Tibial artery (tissue), 4 donors: ENCODE measurements at regions not wholly inside any gene's neighbourhood (a gene's known extent, or its start where the extent isn't known, plus 50 kb on each side); places are given as distances from the start of the nearest gene placed in this dataset.

Experiments used
- DNase-seq, 2 donors: peaks; one replicate each; pipeline ENCODE4 v3.0.0-alpha.2; 2019
- H3K27ac ChIP-seq, 2 donors: fragments of 200-600 bp; sonication (generic) in 1 of 2; 1 replicate in 1 of 2; 2 replicates in 1 of 2; pipeline ENCODE4 v1.5.1; 2018 to 2019; ENCODE audit warnings: mild to moderate bottlenecking in 1 of 2
- H3K27me3 ChIP-seq, 2 donors: fragments of 200-600 bp; sonication (generic) in 1 of 2; one replicate each; pipeline versions ENCODE4 v1.5.1 to v1.6.0; 2016 to 2019
- H3K36me3 ChIP-seq, 3 donors: fragments of 200-600 bp; sonication (generic) in 2 of 3; one replicate each; pipeline ENCODE4 v1.5.1; 2016 to 2019; ENCODE audit warnings: mild to moderate bottlenecking in 2 of 3
- H3K4me1 ChIP-seq, 4 donors: fragments of 200-600 bp; sonication (generic) in 2 of 4; 1 replicate in 3 of 4; 2 replicates in 1 of 4; pipeline ENCODE4 v1.5.1; 2016 to 2019
- H3K4me3 ChIP-seq, 2 donors: fragments of 200-600 bp; sonication (generic) in 1 of 2; 1 replicate in 1 of 2; 2 replicates in 1 of 2; pipeline ENCODE4 v1.5.1; 2018 to 2019; ENCODE audit warnings: mild to moderate bottlenecking in 2 of 2
- H3K9me3 ChIP-seq, 3 donors: fragments of 200-600 bp; sonication (generic) in 1 of 3; one replicate each; pipeline ENCODE4 v1.5.1; 2016 to 2019
- CTCF ChIP-seq, 2 experiments: fragments of 200-600 bp in 1 of 2; fragments of 450-650 bp in 1 of 2; IDR thresholded peaks; one replicate each; pipeline ENCODE4 v1.5.1; 2017 to 2019; ENCODE audit warnings: antibody characterized with exemption in 2 of 2, mild to moderate bottlenecking in 1 of 2, moderate library complexity in 1 of 2
- intact Hi-C: fragments of 100-400 bp; cut with DNase I; formaldehyde crosslinking; loops from one replicate; pipeline ENCODE4 v1.15.0; 2023; ENCODE audit warnings: low total_unique reads

DNA sequence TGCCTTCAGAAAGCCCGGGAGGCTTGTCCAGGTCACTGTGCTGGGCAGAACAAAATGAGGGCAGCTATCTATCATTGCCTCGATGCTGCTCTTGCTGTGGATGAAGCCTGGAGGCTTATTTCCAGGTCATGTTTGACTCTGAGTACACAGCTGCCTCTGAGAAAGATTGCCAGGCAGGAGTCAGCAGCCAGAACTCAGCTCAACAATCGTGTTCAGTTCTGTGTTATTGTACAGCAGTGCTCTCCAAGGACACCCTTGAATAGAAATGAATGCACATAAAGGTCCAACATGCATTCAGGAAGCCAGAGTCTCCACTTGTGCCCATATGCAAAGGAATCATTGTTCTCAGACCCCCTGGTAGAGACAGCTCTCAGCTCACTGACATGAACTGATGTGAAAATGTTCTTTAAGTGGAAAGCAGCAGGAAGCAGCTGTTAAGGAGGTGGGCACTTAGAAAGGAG lies 61.7 kb upstream of the ZFR start:
- intact Hi-C loops, result no loop called here

GRCh38 chr5:32505756-32506155 lies 61.2 kb upstream of the ZFR start:
- intact Hi-C loops, result no loop called here
- peak overlapping the region; percentile 57 to 58 for H3K27ac ChIP-seq

More for the DNA sequence above, 61.7 kb upstream of the ZFR start:
- Histone ChIP-seq H3K27me3 (no peaks in the 10 kb centered on the region), H3K4me3 (no peak overlapping the region), H3K36me3 (no peaks in the 10 kb centered on the region), H3K27ac (peak overlapping the region; percentile 57 to 58), H3K9me3 (no peaks in the 10 kb centered on the region), H3K4me1 (peaks cover 0 to 37% (median 22%) of the 10 kb centered on the region in 4 donors)
- TF ChIP-seq CTCF (IDR thresholded peaks at IDR 0.05), result no peak
- DNase-seq, result no peak

GRCh38 chr5:32504989-32505596 lies 60.6 kb upstream of the ZFR start:
- intact Hi-C loops, result no loop called here
- TF ChIP-seq CTCF (IDR thresholded peaks at IDR 0.05), result no peak
- H3K4me3 ChIP-seq, result peak overlapping the region in 1 of 2 donors; percentile 9
- H3K27ac ChIP-seq, result peak overlapping the region; percentile 57 to 58
- H3K36me3 ChIP-seq, result no peaks in the 10 kb centered on the region
- no peaks in the 10 kb centered on the region for H3K9me3 ChIP-seq
- peak; percentile 56 to 70 for DNase-seq
- peaks cover 0 to 37% (median 22%) of the 10 kb centered on the region in 4 donors for H3K4me1 ChIP-seq
- H3K27me3 ChIP-seq, result no peaks in the 10 kb centered on the region

More at GRCh38 chr5:32505756-32506155, 61.2 kb upstream of the ZFR start:
- TF ChIP-seq CTCF (IDR thresholded peaks at IDR 0.05), result no peak
- Histone ChIP-seq H3K4me3 (peak overlapping the region in 1 of 2 donors; percentile 9), H3K4me1 (peaks cover 0 to 37% (median 22%) of the 10 kb centered on the region in 4 donors), H3K27me3 (no peaks in the 10 kb centered on the region), H3K36me3 (no peaks in the 10 kb centered on the region), H3K9me3 (no peaks in the 10 kb centered on the region)
- DNase-seq, result no peak

DNA sequence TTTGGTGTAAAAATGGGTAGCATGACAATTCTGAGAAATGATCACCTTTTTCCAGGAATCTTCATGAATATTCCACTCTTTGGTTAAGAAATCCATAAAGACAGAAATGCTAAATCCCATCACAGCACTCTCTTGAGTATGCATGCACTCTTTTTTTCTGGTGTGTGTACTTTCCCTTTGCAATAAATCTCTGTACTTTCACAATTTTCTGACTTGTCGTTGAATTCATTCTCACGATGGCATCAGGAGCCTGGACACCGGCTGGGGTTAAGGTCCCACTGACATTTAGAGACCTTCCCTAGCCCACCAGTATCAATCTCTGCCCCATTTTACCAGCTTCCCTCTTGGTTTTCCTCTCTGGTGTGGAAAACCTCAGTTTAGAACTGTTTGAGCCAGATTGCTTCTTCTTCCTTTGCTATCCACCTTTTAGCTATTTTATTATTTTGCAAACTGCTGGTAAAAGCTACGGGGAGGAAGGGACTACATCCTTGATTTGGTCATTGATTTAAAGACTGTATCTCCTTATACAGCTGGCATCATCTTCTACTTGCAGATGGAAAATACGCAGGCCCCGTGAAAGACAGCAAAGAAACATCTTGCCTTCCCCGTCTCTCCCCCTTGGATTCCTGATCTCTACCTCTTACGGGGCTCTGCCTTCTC lies 59.9 kb upstream of the ZFR start:
- Histone ChIP-seq H3K4me3 (peak overlapping the region in 1 of 2 donors; percentile 9), H3K4me1 (peaks cover 0 to 37% (median 22%) of the 10 kb centered on the region in 4 donors), H3K27me3 (no peaks in the 10 kb centered on the region), H3K27ac (peak overlapping the region; percentile 57 to 58), H3K36me3 (no peaks in the 10 kb centered on the region), H3K9me3 (no peaks in the 10 kb centered on the region)
- intact Hi-C loops, result no loop called here
- DNase-seq, result no peak
- TF ChIP-seq CTCF (IDR thresholded peaks at IDR 0.05), result no peak

GRCh38 chr5:32503261-32503660 lies 58.7 kb upstream of the ZFR start:
- intact Hi-C loops, result no loop called here
- peaks cover 0 to 37% (median 22%) of the 10 kb centered on the region in 4 donors for H3K4me1 ChIP-seq
- TF ChIP-seq CTCF (IDR thresholded peaks at IDR 0.05), result no peak
- no peaks in the 10 kb centered on the region for H3K9me3 ChIP-seq
- H3K27ac ChIP-seq, result no peak overlapping the region
- no peaks in the 10 kb centered on the region for H3K36me3 ChIP-seq
- DNase-seq, result no peak
- no peaks in the 10 kb centered on the region for H3K27me3 ChIP-seq
- H3K4me3 ChIP-seq, result no peak overlapping the region
